NT2/D1 (cell line): ENCODE measurements at regions not wholly inside any gene's neighbourhood (a gene's known extent, or its start where the extent isn't known, plus 50 kb on each side); places are given as distances from the start of the nearest gene placed in this dataset.

ENCODE experiments used
- YY1 ChIP-seq: IDR thresholded peaks from 2 replicates; pipeline ENCODE4 v1.6.1; 2011; ENCODE audit not compliant: insufficient read length, insufficient read depth
- ZNF274 ChIP-seq: IDR thresholded peaks from 2 replicates; pipeline ENCODE4 v1.6.1; 2011; ENCODE audit warnings: mild to moderate bottlenecking, low read depth, low read length

GRCh38 chr1:199646761-199647160, 380.7 kb upstream of the NR5A2 start:
- TF ChIP-seq ZNF274, result no peak
- TF ChIP-seq YY1, result no peak
